Epithelial cell of proximal tubule (primary cell): ENCODE measurements at regions not wholly inside any gene's neighbourhood (a gene's known extent, or its start where the extent isn't known, plus 50 kb on each side); places are given as distances from the start of the nearest gene placed in this dataset.

Experiments used
- DNase-seq: peaks from one replicate; pipeline ENCODE4 v3.0.0-alpha.2; 2011; ENCODE audit warnings: low read depth
- H3K4me3 ChIP-seq: 2 replicates; pipeline ENCODE4 v1.5.1; 2011; ENCODE audit warnings: low read depth, mild to moderate bottlenecking, low read length
- TF ChIP-seq, protein P1 (sequence below): conservative IDR thresholded peaks from 2 replicates; pipeline ENCODE4 v1.5.1; 2012; ENCODE audit warnings: low read depth, mild to moderate bottlenecking, low read length

DNA sequence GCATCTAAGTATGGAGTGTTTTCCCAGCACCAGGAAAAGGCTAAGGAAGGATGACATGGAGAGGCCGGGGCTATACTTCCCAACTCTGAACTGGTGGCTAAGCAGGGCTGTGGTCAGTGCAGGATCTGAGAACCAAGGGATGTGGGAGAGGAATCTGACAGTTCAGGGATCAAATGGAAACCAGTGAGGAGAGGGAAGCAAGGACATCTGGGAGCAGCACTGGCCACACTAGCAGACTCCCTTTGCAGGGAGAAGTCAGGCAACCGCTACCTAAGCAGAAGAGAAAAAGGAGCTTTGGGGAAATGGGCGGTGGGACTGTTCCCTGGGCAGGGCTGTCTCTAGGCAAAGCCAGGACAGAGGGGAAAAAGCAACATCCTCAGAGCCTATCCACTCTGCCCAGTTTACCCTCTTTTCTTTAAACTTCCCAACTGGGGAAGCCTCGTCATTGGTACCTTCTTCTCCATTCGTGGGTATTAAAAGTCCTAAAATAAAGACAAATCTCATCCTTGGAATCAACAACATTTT lies 105.8 kb upstream of the MEIS1 start:
- DNase-seq = no peak
- TF ChIP-seq, protein P1, sequence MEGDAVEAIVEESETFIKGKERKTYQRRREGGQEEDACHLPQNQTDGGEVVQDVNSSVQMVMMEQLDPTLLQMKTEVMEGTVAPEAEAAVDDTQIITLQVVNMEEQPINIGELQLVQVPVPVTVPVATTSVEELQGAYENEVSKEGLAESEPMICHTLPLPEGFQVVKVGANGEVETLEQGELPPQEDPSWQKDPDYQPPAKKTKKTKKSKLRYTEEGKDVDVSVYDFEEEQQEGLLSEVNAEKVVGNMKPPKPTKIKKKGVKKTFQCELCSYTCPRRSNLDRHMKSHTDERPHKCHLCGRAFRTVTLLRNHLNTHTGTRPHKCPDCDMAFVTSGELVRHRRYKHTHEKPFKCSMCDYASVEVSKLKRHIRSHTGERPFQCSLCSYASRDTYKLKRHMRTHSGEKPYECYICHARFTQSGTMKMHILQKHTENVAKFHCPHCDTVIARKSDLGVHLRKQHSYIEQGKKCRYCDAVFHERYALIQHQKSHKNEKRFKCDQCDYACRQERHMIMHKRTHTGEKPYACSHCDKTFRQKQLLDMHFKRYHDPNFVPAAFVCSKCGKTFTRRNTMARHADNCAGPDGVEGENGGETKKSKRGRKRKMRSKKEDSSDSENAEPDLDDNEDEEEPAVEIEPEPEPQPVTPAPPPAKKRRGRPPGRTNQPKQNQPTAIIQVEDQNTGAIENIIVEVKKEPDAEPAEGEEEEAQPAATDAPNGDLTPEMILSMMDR = no peak
- H3K4me3 ChIP-seq = no peak overlapping the region

DNA sequence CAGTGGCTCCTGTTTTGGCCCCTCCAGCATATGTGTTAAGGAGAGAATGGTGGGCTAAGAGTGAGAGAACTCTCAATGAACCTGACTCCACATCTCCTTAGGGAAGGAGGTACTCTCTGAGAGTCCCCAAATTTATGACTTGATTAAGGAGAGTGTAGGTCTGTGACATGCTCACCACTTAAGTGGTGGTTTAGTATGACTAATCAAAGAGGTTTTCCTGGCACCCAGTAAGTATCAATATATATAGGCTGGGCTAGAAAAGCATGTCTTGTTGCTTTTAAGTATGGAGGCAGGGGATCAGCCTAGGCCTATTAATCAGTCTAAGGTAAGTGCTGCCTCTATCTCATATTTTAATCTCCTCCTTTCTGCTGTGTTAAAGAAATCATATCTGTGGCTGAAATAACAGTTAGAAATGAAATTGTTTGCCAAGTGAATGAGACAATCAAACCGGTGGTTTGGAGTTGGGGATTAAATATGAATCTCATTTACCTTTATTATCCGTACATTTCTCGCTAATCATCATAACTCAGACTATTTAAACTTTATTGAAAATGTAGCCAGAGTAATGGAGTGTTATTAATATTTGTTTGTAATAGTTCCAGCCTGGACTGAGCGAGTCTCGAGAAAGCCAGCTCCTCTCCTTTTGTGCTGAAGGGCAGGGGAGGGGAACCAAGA lies 107.7 kb upstream of the MEIS1 start:
- no peak for DNase-seq
- no peak overlapping the region for H3K4me3 ChIP-seq
- TF ChIP-seq, protein P1 = no peak

DNA sequence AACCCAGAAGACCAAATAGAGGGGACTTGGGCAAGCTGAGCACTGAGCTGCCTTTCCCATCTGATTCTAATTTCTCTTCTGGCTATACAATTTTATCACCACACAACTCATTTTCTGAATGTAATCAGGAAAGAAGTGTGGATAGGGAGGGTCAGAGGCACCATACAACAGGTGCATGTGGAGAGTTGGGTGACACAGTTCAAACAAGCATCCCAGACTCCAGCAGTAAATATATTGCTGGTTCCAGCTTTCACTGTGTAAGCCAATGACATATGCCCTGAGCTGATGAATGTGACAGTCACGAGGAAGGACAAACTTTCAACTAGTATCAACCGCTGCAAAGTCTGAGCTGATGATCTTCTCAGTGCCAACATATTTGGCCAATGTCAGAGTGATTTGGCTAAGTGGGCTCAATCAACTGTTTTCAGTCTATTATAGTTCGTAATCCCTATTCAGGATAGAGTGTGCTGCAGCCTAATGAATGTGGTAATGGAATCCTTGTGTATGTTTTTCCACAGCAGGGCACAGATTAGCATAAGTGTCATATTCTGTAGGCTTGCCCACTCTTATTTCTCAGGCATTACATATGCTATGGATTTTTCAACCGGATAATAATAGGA lies 109.9 kb upstream of the MEIS1 start:
- no peak overlapping the region for H3K4me3 ChIP-seq
- TF ChIP-seq, protein P1 = no peak

DNA sequence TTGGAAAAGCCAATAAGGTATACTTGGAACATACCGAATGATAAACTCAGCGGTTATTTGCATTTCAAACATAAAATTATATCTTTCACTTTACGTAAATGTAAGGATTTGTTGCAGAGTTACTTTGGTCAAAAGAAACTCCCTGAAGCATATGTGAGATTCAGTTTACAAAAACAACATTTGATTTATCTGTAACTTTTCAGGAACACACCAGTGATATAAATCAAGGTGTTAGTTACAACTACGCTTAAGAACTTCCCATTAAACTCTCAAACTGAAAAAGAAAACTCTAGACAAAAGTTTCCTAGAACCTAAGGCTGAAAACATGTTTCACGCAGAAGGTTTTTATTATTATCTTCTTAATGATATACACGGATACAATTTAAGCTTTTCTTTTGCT lies 110.6 kb upstream of the MEIS1 start:
- no peak for DNase-seq
- no peak overlapping the region for H3K4me3 ChIP-seq
- TF ChIP-seq, protein P1 = no peak

More for the DNA sequence above, 109.9 kb upstream of the MEIS1 start:
- DNase-seq = no peak

DNA sequence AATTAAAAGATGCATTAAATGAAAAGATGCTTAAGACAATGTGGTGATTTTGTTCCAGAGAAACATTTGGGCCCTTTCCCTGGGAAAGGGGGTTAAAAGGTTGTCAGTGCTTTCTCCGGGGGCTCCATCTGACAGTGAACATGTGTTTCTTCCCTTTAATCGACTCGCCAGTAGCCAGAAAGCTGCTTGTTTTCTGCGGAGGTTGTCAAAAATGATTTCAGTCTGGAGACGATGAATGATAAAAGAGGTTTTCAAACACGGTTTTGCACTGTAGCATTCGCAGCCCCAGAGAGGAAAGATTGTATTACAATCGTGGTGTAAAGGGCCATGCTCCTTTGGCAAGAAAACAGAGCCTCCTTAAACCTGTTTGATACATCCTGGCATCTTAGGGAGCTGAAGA lies 111.5 kb upstream of the MEIS1 start:
- no peak overlapping the region for H3K4me3 ChIP-seq
- TF ChIP-seq, protein P1 = no peak
- DNase-seq = no peak

DNA sequence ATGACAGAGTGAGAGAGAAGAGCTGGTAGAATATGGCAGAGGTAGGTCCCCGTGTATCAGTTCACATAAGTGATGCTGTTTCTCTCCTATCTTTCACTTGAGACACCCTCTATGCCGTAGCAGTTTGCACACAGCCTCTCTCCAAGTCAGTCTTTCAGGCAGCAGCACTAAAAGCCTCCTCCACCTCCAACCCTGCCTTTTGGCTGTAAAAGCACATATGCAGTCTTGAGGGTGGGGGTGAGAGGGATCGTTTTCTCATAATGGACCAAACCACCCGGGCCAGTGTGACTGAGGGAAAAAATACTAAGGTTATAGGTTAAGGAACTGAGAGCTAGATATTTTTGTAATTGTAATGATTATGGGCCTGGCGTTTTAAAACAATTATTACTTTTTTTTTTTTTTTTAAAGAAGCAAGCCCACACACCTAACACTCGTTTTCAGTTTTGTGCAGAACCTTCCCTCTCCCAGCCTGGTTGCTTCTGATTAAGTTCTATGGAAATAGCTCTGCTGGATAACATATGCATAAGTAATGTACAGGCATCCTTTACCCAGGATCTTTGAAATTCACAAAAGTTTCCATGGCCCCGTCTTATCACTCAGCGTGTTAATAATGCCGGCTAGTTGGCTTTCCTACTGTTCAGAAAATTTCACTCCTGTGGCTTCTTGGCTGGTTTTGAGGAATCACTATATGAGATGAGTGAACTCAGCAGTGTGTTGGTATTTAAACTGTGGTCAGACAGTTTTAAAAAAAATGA lies 112.2 kb upstream of the MEIS1 start:
- TF ChIP-seq, protein P1 = no peak
- no peak overlapping the region for H3K4me3 ChIP-seq
- no peak for DNase-seq
